K562 (cell line): ENCODE measurements at regions not wholly inside any gene's neighbourhood (a gene's known extent, or its start where the extent isn't known, plus 50 kb on each side); places are given as distances from the start of the nearest gene placed in this dataset.

Source experiments
- ATAC-seq: fragments of 200-7000 bp; cut with Tn5 transposase; 3 replicates; pipeline ENCODE4 v1.9.1; 2020; ENCODE audit warnings: moderate library complexity
- BruUV-seq: library from RNA; stranded (reverse); fragments of 400-500 nt; replicated peaks from 2 replicates; lab custom pipeline; 2021; lab: Mats Ljungman, UMichigan
- CTCF ChIA-PET: fragments of 300-600 bp; formaldehyde crosslinking; extraction: SDS; loops from one replicate; lab custom pipeline; 2021; ENCODE audit warnings: low intra/inter-chr PET ratio; lab: Yijun Ruan, JAX
- POLR2A ChIA-PET: fragments of 300-600, 350-650 bp; sonication (Branson Sonifier 250); formaldehyde crosslinking; extraction: SDS; loops from one replicate; lab custom pipeline; 2021; ENCODE audit warnings: antibody characterized with exemption, inconsistent platforms; lab: Yijun Ruan, JAX
- DNase-seq, 4 experiments: peaks; one replicate each; pipeline versions ENCODE4 v3.0.0 to v3.0.0-alpha.2; 2011 to 2018; ENCODE audit warnings: low spot score in 3 of 4, mixed read lengths in 3 of 4; ENCODE audit errors: extremely low read depth in 1 of 4
- FAIRE-seq: peaks from 2 replicates; lab custom pipeline; 2011; peaks lifted over from hg19 to GRCh38; lab: Jason Lieb, UNC
- H2AFZ ChIP-seq: 2 replicates; pipeline ENCODE4 v1.6.0; 2011; ENCODE audit warnings: low read depth, low read length, control low read depth, inconsistent platforms
- H3K27ac ChIP-seq: fragments of 200-600 bp; 3 replicates; pipeline ENCODE4 v1.8.0; 2011; ENCODE audit warnings: low read depth, mild to moderate bottlenecking, control low read depth, inconsistent platforms, low read length, moderate library complexity, mixed read lengths; ENCODE audit errors: extremely low read depth
- H3K27me3 ChIP-seq, 2 experiments: fragments of 300-600 bp in 1 of 2; 2 replicates in 1 of 2; 3 replicates in 1 of 2; pipeline versions ENCODE4 v1.6.0 to v1.8.0; 2011; ENCODE audit warnings: inconsistent platforms in 2 of 2, low read length in 2 of 2, mild to moderate bottlenecking in 1 of 2, mixed read lengths in 1 of 2, moderate library complexity in 1 of 2; ENCODE audit not compliant: control insufficient read depth in 2 of 2, insufficient read depth in 2 of 2
- H3K36me3 ChIP-seq: fragments of 300-600 bp; 3 replicates; pipeline ENCODE4 v1.8.0; 2011; ENCODE audit warnings: mild to moderate bottlenecking, low read length, inconsistent platforms; ENCODE audit not compliant: control insufficient read depth, insufficient read depth
- H3K4me1 ChIP-seq, 2 experiments: fragments of 200-600 bp in 1 of 2; replicated peaks in 1 of 2; 2 replicates in 1 of 2; 3 replicates in 1 of 2; pipeline versions ENCODE4 v1.5.1 to v1.8.0; 2011; ENCODE audit warnings: inconsistent platforms in 2 of 2, low read length in 2 of 2, mild to moderate bottlenecking in 1 of 2, mixed read lengths in 1 of 2, moderate library complexity in 1 of 2; ENCODE audit not compliant: control insufficient read depth in 2 of 2, insufficient read depth in 2 of 2
- H3K4me2 ChIP-seq: 2 replicates; pipeline ENCODE4 v1.6.1; 2011; ENCODE audit warnings: low read length, control low read depth, inconsistent platforms, mixed read lengths; ENCODE audit not compliant: insufficient read depth
- H3K4me3 ChIP-seq: fragments of 200-600 bp; sonication (generic), shearing (Covaris generic); 2 replicates; pipeline ENCODE4 v1.5.1; 2016; ENCODE audit warnings: control low read depth, inconsistent platforms
- H3K79me2 ChIP-seq: fragments of 200-600 bp; 3 replicates; pipeline ENCODE4 v1.8.0; 2011; ENCODE audit warnings: low read length, inconsistent platforms; ENCODE audit not compliant: control insufficient read depth, insufficient read depth
- H3K9ac ChIP-seq, 2 experiments: 2 replicates each; pipeline versions ENCODE4 v1.6.0 to v1.6.1; 2011; ENCODE audit warnings: low read depth in 2 of 2, low read length in 2 of 2, control low read depth in 1 of 2, inconsistent platforms in 1 of 2, mild to moderate bottlenecking in 1 of 2, mixed read lengths in 1 of 2; ENCODE audit not compliant: insufficient read depth in 1 of 2
- H3K9me1 ChIP-seq: one replicate; pipeline ENCODE4 v1.6.0; 2011; ENCODE audit warnings: inconsistent platforms, mild to moderate bottlenecking, low read length, moderate library complexity; ENCODE audit not compliant: control insufficient read depth, insufficient read depth
- H3K9me3 ChIP-seq: replicated peaks from 2 replicates; pipeline ENCODE4 v1.5.1; 2011; ENCODE audit warnings: low read depth, low read length, inconsistent platforms; ENCODE audit not compliant: control insufficient read depth, insufficient read depth
- H4K20me1 ChIP-seq: replicated peaks from 2 replicates; pipeline ENCODE4 v1.6.1; 2011; ENCODE audit warnings: low read length, inconsistent platforms, mixed read lengths; ENCODE audit not compliant: control insufficient read depth, insufficient read depth
- CBX3 ChIP-seq, 2 experiments: IDR thresholded peaks; 1 replicate in 1 of 2; 2 replicates in 1 of 2; pipeline ENCODE4 v1.6.1; 2012; ENCODE audit warnings: inconsistent platforms in 2 of 2, low read length in 2 of 2, borderline replicate concordance in 1 of 2, control low read depth in 1 of 2
- CTCF ChIP-seq, 3 experiments: IDR thresholded peaks in 2 of 3; conservative IDR thresholded peaks in 1 of 3; 2 replicates each; pipeline ENCODE4 v1.5.1; 2011 to 2012; ENCODE audit warnings: low read length in 3 of 3, mild to moderate bottlenecking in 3 of 3, control low read depth in 2 of 3, improper control_type of control experiment in 1 of 3, inconsistent platforms in 1 of 3, low read depth in 1 of 3, mixed read lengths in 1 of 3, moderate library complexity in 1 of 3; ENCODE audit not compliant: insufficient read depth in 2 of 3
- WGBS: fragments of 100-300 bp; shearing (Covaris generic); methylation state at CpG from one replicate; pipeline ENCODE4 v1.1.6; 2016; ENCODE audit warnings: low coverage, mixed read lengths; ENCODE audit not compliant: insufficient coverage; ENCODE audit errors: missing lambda C conversion rate; 5-methylcytosine and 5-hydroxymethylcytosine counted together
- in situ Hi-C: fragments of 300-500 bp; cut with MboI; formaldehyde crosslinking; loops from 4 replicates; pipeline ENCODE4 v1.15.0; 2018; ENCODE audit warnings: inconsistent platforms, mixed read lengths
- intact Hi-C: fragments of 100-400 bp; cut with micrococcal nuclease; formaldehyde crosslinking; loops from 2 replicates; pipeline ENCODE4 v1.14.2; 2022

DNA sequence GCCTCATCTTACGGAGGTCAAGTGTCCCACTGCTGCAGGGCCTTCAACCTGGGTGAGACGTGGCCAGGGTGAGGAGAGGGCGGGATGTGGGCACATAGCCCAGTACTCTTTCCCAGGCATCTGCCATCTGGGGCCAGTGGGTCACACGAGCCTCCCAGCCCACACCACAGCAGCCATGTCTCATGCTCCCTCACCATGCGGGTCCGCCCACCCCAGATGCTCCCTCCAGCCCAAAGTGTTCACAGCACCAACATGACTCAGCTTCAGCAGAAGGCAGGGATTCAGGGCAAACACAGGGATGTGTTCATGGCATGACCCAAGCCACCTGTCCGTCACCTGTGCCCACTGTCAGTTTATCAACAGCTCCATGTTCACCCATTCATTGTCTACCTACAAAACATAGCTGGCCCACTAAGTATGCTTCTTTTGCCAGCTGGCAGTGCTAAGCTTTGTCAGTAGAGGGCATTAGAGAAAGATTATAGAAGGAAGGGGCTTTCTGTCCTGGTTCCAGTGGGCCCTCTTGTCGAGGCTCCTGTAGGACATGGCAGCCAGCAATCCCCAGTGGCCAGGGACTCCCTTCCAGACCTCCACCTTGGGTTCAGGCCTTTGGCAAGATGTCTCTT lies 109.2 kb downstream of the FOXF2 start:
- H3K36me3 ChIP-seq = no peaks in the 10 kb centered on the region
- H3K9me3 ChIP-seq = no peaks in the 10 kb centered on the region
- no TSS peak for BruUV-seq
- CTCF ChIA-PET = no interaction called here
- DNase-seq (no peak), FAIRE-seq (no peak), ATAC-seq (no peak)
- POLR2A ChIA-PET = interaction anchor here (1.1 kb wide), 1 partner anchor 19 kb away, joined by 4 read pairs; no protein-coding TSS in a partner anchor
- H4K20me1 ChIP-seq = no peaks in the 10 kb centered on the region
- WGBS = 0% methylated on average over 8 of the region's 8 CpGs
- no peaks in the 10 kb centered on the region for H3K9me1 ChIP-seq
- TF ChIP-seq CBX3 (IDR thresholded peaks at IDR 0.05; ENCODE audit: borderline replicate concordance in 1 of 2, low read length in 2 of 2) (no peak), CTCF (IDR thresholded peaks at IDR 0.05 in 2 of 3, conservative IDR thresholded peaks at IDR 0.05 in 1 of 3; ENCODE audit: insufficient read depth in 2 of 3, low read depth in 1 of 3, low read length in 3 of 3) (0 out of 6 replicates have a peak, but pooled peaks of 1 of the 3 experiments have one; percentile 26)
- in situ Hi-C loops (no loop called here), intact Hi-C loops (no loop called here)
- no peak overlapping the region for H3K4me3 ChIP-seq
- H3K4me1 ChIP-seq = peaks cover 0 to 3% of the 10 kb centered on the region in 2 experiments; a peak in 1 of 5 replicates
- no peak overlapping the region for H3K9ac ChIP-seq
- no peaks in the 10 kb centered on the region for H3K79me2 ChIP-seq
- no peak overlapping the region for H2AFZ ChIP-seq
- no peak overlapping the region for H3K27ac ChIP-seq
- peaks cover 18 to 47% of the 10 kb centered on the region in 2 experiments; a peak in 4 of 5 replicates for H3K27me3 ChIP-seq
- H3K4me2 ChIP-seq = no peak overlapping the region
